SK-N-SH (cell line): ENCODE measurements at regions not wholly inside any gene's neighbourhood (a gene's known extent, or its start where the extent isn't known, plus 50 kb on each side); places are given as distances from the start of the nearest gene placed in this dataset.

Experiments used
- CTCF ChIA-PET: fragments of 300-600, 350-600 bp; formaldehyde crosslinking; extraction: SDS; loops from one replicate; lab custom pipeline; 2021; lab: Yijun Ruan, JAX
- POLR2A ChIA-PET: fragments of 350-600 bp; sonication (Branson Sonifier 250); formaldehyde crosslinking; extraction: SDS; loops from one replicate; lab custom pipeline; 2020; ENCODE audit warnings: antibody characterized with exemption, inconsistent platforms; lab: Yijun Ruan, JAX
- DNase-seq: peaks from one replicate; pipeline ENCODE4 v3.0.0; 2012
- H2AFZ ChIP-seq: fragments of 200-600 bp; sonication (generic); 2 replicates; pipeline ENCODE4 v1.8.1; 2016; ENCODE audit warnings: antibody characterized with exemption, mild to moderate bottlenecking, low read depth
- H3F3A ChIP-seq: fragments of 200-600 bp; sonication (generic); replicated peaks from 2 replicates; pipeline ENCODE3; 2016; ENCODE audit warnings: antibody characterized with exemption, mild to moderate bottlenecking; ENCODE audit not compliant: insufficient read depth
- H3K27ac ChIP-seq, 2 experiments: fragments of 200-500 bp in 1 of 2; fragments of 200-600 bp in 1 of 2; sonication (Bioruptor generic) in 1 of 2; sonication (generic), shearing (Covaris generic) in 1 of 2; 2 replicates each; pipeline versions ENCODE4 v1.5.1 to v1.6.1; 2014 to 2016; ENCODE audit warnings: low read depth in 2 of 2, inconsistent platforms in 1 of 2, low read length in 1 of 2, mild to moderate bottlenecking in 1 of 2, mixed read lengths in 1 of 2
- H3K27me3 ChIP-seq: fragments of 200-600 bp; sonication (generic), shearing (Covaris generic); 2 replicates; pipeline ENCODE4 v1.6.1; 2016; ENCODE audit warnings: mixed run types; ENCODE audit not compliant: insufficient read depth
- H3K36me3 ChIP-seq, 2 experiments: fragments of 200-500 bp in 1 of 2; fragments of 200-600 bp in 1 of 2; sonication (Bioruptor generic) in 1 of 2; sonication (generic) in 1 of 2; replicated peaks in 1 of 2; 2 replicates each; pipeline versions ENCODE3 to v1.5.1; 2014 to 2016; ENCODE audit warnings: low read length in 1 of 2, mild to moderate bottlenecking in 1 of 2; ENCODE audit not compliant: insufficient read depth in 2 of 2, control insufficient read depth in 1 of 2
- H3K4me1 ChIP-seq, 2 experiments: fragments of 200-500 bp in 1 of 2; fragments of 200-600 bp in 1 of 2; sonication (Bioruptor generic) in 1 of 2; sonication (generic), shearing (Covaris generic) in 1 of 2; 2 replicates each; pipeline versions ENCODE4 v1.5.1 to v1.6.1; 2014 to 2016; ENCODE audit warnings: low read depth in 1 of 2, low read length in 1 of 2, mixed run types in 1 of 2; ENCODE audit not compliant: insufficient read depth in 2 of 2, control insufficient read depth in 1 of 2
- H3K4me2 ChIP-seq: fragments of 200-600 bp; sonication (generic), shearing (Covaris generic); 2 replicates; pipeline ENCODE4 v1.6.1; 2017; ENCODE audit warnings: mixed run types
- H3K4me3 ChIP-seq, 2 experiments: fragments of 200-500 bp in 1 of 2; fragments of 200-600 bp in 1 of 2; sonication (Bioruptor generic) in 1 of 2; sonication (generic), shearing (Covaris generic) in 1 of 2; 2 replicates each; pipeline versions ENCODE4 v1.5.1 to v1.8.1; 2014 to 2016; ENCODE audit warnings: low read depth in 2 of 2, inconsistent platforms in 1 of 2, low read length in 1 of 2, mild to moderate bottlenecking in 1 of 2, mixed read lengths in 1 of 2, moderate library complexity in 1 of 2
- H3K79me2 ChIP-seq: fragments of 200-600 bp; sonication (generic); 2 replicates; pipeline ENCODE4 v1.8.1; 2017; ENCODE audit warnings: mild to moderate bottlenecking; ENCODE audit not compliant: insufficient read depth
- H3K9ac ChIP-seq: fragments of 200-600 bp; sonication (generic); 2 replicates; pipeline ENCODE4 v1.6.1; 2017; ENCODE audit warnings: mixed run types
- H3K9me2 ChIP-seq: fragments of 200-600 bp; sonication (generic); 2 replicates; pipeline ENCODE4 v1.6.1; 2017; ENCODE audit warnings: mixed run types
- H3K9me3 ChIP-seq: fragments of 200-600 bp; sonication (generic); 2 replicates; pipeline ENCODE4 v1.6.1; 2017; ENCODE audit warnings: mixed run types, mild to moderate bottlenecking, moderate library complexity
- H4K20me1 ChIP-seq: fragments of 200-600 bp; sonication (generic); 2 replicates; pipeline ENCODE4 v1.6.1; 2017; ENCODE audit warnings: mild to moderate bottlenecking, mixed run types; ENCODE audit not compliant: insufficient read depth
- CHD2 ChIP-seq: fragments of 150-350 bp; IDR thresholded peaks from 2 replicates; pipeline ENCODE4 v1.6.1; 2018; ENCODE audit warnings: low read length; ENCODE audit not compliant: partially characterized antibody
- EP300 ChIP-seq, 2 experiments: IDR thresholded peaks; 2 replicates each; pipeline versions ENCODE4 v1.4.0 to v1.6.1; 2012; ENCODE audit warnings: borderline replicate concordance in 1 of 2, low read depth in 1 of 2, low read length in 1 of 2
- FOXM1 ChIP-seq: IDR thresholded peaks from 2 replicates; pipeline ENCODE4 v1.4.0; 2012; ENCODE audit warnings: low read depth, mild to moderate bottlenecking
- GABPA ChIP-seq: IDR thresholded peaks from 2 replicates; pipeline ENCODE4 v1.4.0; 2012; ENCODE audit warnings: low read depth, mild to moderate bottlenecking
- GATA2 ChIP-seq: sonication (generic); formaldehyde crosslinking; IDR thresholded peaks from 2 replicates; pipeline ENCODE4 v1.5.0; 2020; ENCODE audit warnings: mild to moderate bottlenecking, missing genetic modification reagents
- MEF2A ChIP-seq: IDR thresholded peaks from 2 replicates; pipeline ENCODE4 v1.4.0; 2012; ENCODE audit warnings: low read depth, borderline replicate concordance
- MXI1 ChIP-seq: IDR thresholded peaks from 2 replicates; pipeline ENCODE4 v1.6.1; 2012; ENCODE audit warnings: mild to moderate bottlenecking, low read depth, low read length, improper control_type of control experiment
- NRF1 ChIP-seq: IDR thresholded peaks from 2 replicates; pipeline ENCODE4 v1.6.1; 2012; ENCODE audit warnings: low read depth, mild to moderate bottlenecking, low read length
- RAD21 ChIP-seq: IDR thresholded peaks from 2 replicates; pipeline ENCODE4 v1.6.1; 2012; ENCODE audit warnings: mild to moderate bottlenecking, low read length
- RCOR1 ChIP-seq: fragments of 150-350 bp; IDR thresholded peaks from 2 replicates; pipeline ENCODE4 v1.6.1; 2017; ENCODE audit warnings: antibody characterized with exemption, low read length
- REST ChIP-seq: IDR thresholded peaks from 2 replicates; pipeline ENCODE4 v1.6.1; 2012; ENCODE audit warnings: mild to moderate bottlenecking, low read depth, low read length, moderate library complexity
- RFX5 ChIP-seq: IDR thresholded peaks from 2 replicates; pipeline ENCODE4 v1.6.1; 2012; ENCODE audit warnings: mild to moderate bottlenecking, improper control_type of control experiment, low read length
- RXRA ChIP-seq: IDR thresholded peaks from 2 replicates; pipeline ENCODE4 v1.4.0; 2012; ENCODE audit warnings: low read depth, mild to moderate bottlenecking, borderline replicate concordance
- SIN3A ChIP-seq: IDR thresholded peaks from 2 replicates; pipeline ENCODE4 v1.6.1; 2012; ENCODE audit warnings: low read depth, mild to moderate bottlenecking, low read length, moderate library complexity, borderline replicate concordance
- SMC3 ChIP-seq: IDR thresholded peaks from 2 replicates; pipeline ENCODE4 v1.6.1; 2012; ENCODE audit warnings: low read depth, low read length, improper control_type of control experiment
- TAF1 ChIP-seq: IDR thresholded peaks from 2 replicates; pipeline ENCODE4 v1.6.1; 2012; ENCODE audit warnings: low read depth, mild to moderate bottlenecking, low read length, moderate library complexity, borderline replicate concordance
- USF1 ChIP-seq: IDR thresholded peaks from 2 replicates; pipeline ENCODE4 v1.4.0; 2012; ENCODE audit warnings: low read depth, borderline replicate concordance
- YY1 ChIP-seq: IDR thresholded peaks from 2 replicates; pipeline ENCODE4 v1.4.0; 2012; ENCODE audit warnings: low read depth, mild to moderate bottlenecking
- WGBS: methylation state at CpG from one replicate; pipeline ENCODE4 v1.1.6; 2017; ENCODE audit warnings: low lambda C conversion rate; 5-methylcytosine and 5-hydroxymethylcytosine counted together
- TF ChIP-seq, protein P1 (sequence below): IDR thresholded peaks from 2 replicates; pipeline ENCODE4; 2012
- TF ChIP-seq, protein P2 (sequence below): IDR thresholded peaks from 2 replicates; pipeline ENCODE4 v1.4.0; 2012; ENCODE audit warnings: low read depth

- Histone ChIP-seq H3K9me3 (no peaks in the 10 kb centered on the region), H2AFZ (no peak overlapping the region), H3K36me3 (no peaks in the 10 kb centered on the region), H3K4me2 (no peak overlapping the region), H3K27ac (no peak overlapping the region), H3F3A (no peaks in the 10 kb centered on the region), H3K9ac (no peak overlapping the region), H3K4me1 (no peaks in the 10 kb centered on the region), H3K4me3 (no peak overlapping the region), H3K9me2 (no peaks in the 10 kb centered on the region), H3K79me2 (no peaks in the 10 kb centered on the region), H4K20me1 (no peaks in the 10 kb centered on the region), H3K27me3 (no peaks in the 10 kb centered on the region; the same call in 1 of the 2 replicates)
- CTCF ChIA-PET = interaction anchor here (1.1 to 7.2 kb wide), 11 partner anchors 41 to 385 kb away, joined by 3 to 69 read pairs (median 4); no protein-coding TSS in a partner anchor
- POLR2A ChIA-PET = no interaction called here
- WGBS = 15% methylated on average over 6 of the region's 6 CpGs
- no peak for TF ChIP-seq SIN3A
- TF ChIP-seq GATA2 = no peak
- TF ChIP-seq CHD2 = no peak
- TF ChIP-seq TAF1 = no peak
- TF ChIP-seq USF1 = no peak
- no peak for TF ChIP-seq YY1
- TF ChIP-seq REST = no peak
- TF ChIP-seq GABPA = no peak
- TF ChIP-seq FOXM1 = no peak
- no peak for TF ChIP-seq EP300 (IDR thresholded peaks at IDR 0.05; ENCODE audit: borderline replicate concordance in 1 of 2, low read depth in 1 of 2, low read length in 1 of 2)
- TF ChIP-seq, protein P1, sequence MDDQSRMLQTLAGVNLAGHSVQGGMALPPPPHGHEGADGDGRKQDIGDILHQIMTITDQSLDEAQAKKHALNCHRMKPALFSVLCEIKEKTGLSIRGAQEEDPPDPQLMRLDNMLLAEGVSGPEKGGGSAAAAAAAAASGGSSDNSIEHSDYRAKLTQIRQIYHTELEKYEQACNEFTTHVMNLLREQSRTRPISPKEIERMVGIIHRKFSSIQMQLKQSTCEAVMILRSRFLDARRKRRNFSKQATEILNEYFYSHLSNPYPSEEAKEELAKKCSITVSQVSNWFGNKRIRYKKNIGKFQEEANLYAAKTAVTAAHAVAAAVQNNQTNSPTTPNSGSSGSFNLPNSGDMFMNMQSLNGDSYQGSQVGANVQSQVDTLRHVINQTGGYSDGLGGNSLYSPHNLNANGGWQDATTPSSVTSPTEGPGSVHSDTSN = no peak
- no peak for TF ChIP-seq RXRA
- no peak for TF ChIP-seq SMC3
- no peak for TF ChIP-seq NRF1
- no peak for TF ChIP-seq RFX5
- no peak for TF ChIP-seq MEF2A
- TF ChIP-seq RAD21 = no peak
- no peak for TF ChIP-seq RCOR1
- no peak for TF ChIP-seq MXI1
- TF ChIP-seq, protein P2, sequence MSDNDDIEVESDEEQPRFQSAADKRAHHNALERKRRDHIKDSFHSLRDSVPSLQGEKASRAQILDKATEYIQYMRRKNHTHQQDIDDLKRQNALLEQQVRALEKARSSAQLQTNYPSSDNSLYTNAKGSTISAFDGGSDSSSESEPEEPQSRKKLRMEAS = no peak
- DNase-seq = no peak
Measured at GRCh38 chr14:95608637-95609235, 73.9 kb downstream of the GLRX5 start.
